MM.1S (cell line): ENCODE measurements at regions not wholly inside any gene's neighbourhood (a gene's known extent, or its start where the extent isn't known, plus 50 kb on each side); places are given as distances from the start of the nearest gene placed in this dataset.

Experiments used
- EZH2 ChIP-seq: fragments of 300-600 bp; sonication (generic); optimal IDR thresholded peaks from 2 replicates; pipeline ENCODE3; 2017; ENCODE audit warnings: low read depth, mild to moderate bottlenecking, antibody characterized with exemption, low read length, mixed read lengths
- EZH2phosphoT487 ChIP-seq: fragments of 300-600 bp; sonication (generic); IDR thresholded peaks from 2 replicates; pipeline ENCODE4 v1.6.1; 2018; ENCODE audit warnings: antibody characterized with exemption, low read length
- TF ChIP-seq, protein P1 (sequence below): fragments of 300-600 bp; sonication (generic); IDR thresholded peaks from 2 replicates; pipeline ENCODE4 v1.5.1; 2016; ENCODE audit warnings: antibody characterized with exemption, low read length, mixed read lengths

DNA sequence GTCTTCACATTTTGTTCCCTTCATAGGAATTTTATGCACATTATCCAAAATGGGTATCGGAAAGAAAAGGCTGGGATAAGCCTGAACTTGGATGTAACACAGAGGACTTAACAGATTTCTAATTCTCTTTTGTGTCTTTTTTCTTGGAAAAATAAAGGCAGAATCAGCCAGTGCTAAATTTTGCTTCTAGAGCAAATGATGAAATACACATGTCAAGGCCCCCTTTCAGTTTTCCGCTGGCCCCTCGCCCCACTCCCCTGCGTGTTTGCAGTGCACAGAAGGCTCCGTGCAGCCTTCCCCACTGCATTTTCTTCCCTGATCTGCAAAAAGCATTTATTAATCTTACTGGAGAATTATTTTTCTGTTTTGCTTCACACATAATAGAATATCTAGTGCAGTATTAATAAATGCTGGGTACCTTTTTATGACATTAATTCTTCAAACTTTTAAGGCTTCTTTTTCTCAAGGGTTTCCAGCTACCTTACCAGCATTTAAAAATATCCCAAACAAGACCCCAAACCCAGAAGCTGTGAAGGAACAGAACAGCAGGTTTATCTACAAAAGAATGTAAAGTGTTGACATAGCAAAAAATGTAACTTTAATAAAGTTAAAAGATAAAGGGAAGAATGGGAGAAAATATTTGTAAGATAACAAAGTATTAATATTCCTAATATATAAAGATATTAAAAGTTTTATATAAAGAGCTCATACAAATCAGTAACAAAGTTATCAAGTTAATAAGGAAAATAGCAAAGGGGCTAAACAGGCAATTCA lies 81.3 kb upstream of the SPTBN1 start:
- TF ChIP-seq, protein P1, sequence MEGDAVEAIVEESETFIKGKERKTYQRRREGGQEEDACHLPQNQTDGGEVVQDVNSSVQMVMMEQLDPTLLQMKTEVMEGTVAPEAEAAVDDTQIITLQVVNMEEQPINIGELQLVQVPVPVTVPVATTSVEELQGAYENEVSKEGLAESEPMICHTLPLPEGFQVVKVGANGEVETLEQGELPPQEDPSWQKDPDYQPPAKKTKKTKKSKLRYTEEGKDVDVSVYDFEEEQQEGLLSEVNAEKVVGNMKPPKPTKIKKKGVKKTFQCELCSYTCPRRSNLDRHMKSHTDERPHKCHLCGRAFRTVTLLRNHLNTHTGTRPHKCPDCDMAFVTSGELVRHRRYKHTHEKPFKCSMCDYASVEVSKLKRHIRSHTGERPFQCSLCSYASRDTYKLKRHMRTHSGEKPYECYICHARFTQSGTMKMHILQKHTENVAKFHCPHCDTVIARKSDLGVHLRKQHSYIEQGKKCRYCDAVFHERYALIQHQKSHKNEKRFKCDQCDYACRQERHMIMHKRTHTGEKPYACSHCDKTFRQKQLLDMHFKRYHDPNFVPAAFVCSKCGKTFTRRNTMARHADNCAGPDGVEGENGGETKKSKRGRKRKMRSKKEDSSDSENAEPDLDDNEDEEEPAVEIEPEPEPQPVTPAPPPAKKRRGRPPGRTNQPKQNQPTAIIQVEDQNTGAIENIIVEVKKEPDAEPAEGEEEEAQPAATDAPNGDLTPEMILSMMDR: no peak
- TF ChIP-seq EZH2phosphoT487: no peak
- no peak for TF ChIP-seq EZH2
